H9 (cell line): ENCODE measurements at regions not wholly inside any gene's neighbourhood (a gene's known extent, or its start where the extent isn't known, plus 50 kb on each side); places are given as distances from the start of the nearest gene placed in this dataset.

Experiments
- DNase-seq: peaks from one replicate; pipeline ENCODE4 v3.0.0-alpha.2; 2017
- H2AFZ ChIP-seq: one replicate; pipeline ENCODE4 v1.6.1; 2013; ENCODE audit warnings: mild to moderate bottlenecking, low read length, control low read depth, moderate library complexity
- H2AK5ac ChIP-seq: 2 replicates; pipeline ENCODE4 v1.6.1; 2013; ENCODE audit warnings: low read length, control low read depth, mixed read lengths; ENCODE audit not compliant: insufficient read length
- H2BK120ac ChIP-seq: one replicate; pipeline ENCODE4 v1.6.1; 2013; ENCODE audit warnings: low read depth, mild to moderate bottlenecking, low read length, control low read depth, inconsistent platforms; ENCODE audit not compliant: poor library complexity, severe bottlenecking
- H2BK12ac ChIP-seq: 2 replicates; pipeline ENCODE4 v1.6.1; 2013; ENCODE audit warnings: low read length, control low read depth, mixed read lengths, low read depth; ENCODE audit not compliant: insufficient read length
- H2BK15ac ChIP-seq: 2 replicates; pipeline ENCODE4 v1.6.1; 2013; ENCODE audit warnings: low read depth, low read length, control low read depth
- H2BK20ac ChIP-seq: one replicate; pipeline ENCODE4 v1.6.1; 2013; ENCODE audit warnings: low read depth, mild to moderate bottlenecking, low read length, control low read depth, inconsistent platforms; ENCODE audit not compliant: poor library complexity, severe bottlenecking
- H2BK5ac ChIP-seq: 2 replicates; pipeline ENCODE4 v1.6.1; 2013; ENCODE audit warnings: low read length, control low read depth, mixed read lengths; ENCODE audit not compliant: insufficient read length
- H3K14ac ChIP-seq: 2 replicates; pipeline ENCODE4 v1.6.1; 2013; ENCODE audit warnings: low read length, control low read depth; ENCODE audit not compliant: insufficient read depth
- H3K18ac ChIP-seq: 2 replicates; pipeline ENCODE4 v1.6.1; 2013; ENCODE audit warnings: low read depth, mild to moderate bottlenecking, mixed read lengths, low read length, control low read depth; ENCODE audit not compliant: insufficient read length
- H3K23ac ChIP-seq: 2 replicates; pipeline ENCODE4 v1.6.1; 2013; ENCODE audit warnings: low read length, control low read depth, mixed read lengths, low read depth; ENCODE audit not compliant: insufficient read length
- H3K23me2 ChIP-seq: 2 replicates; pipeline ENCODE4 v1.6.1; 2013; ENCODE audit warnings: low read depth, mild to moderate bottlenecking, mixed read lengths, low read length, control low read depth; ENCODE audit not compliant: insufficient read length, poor library complexity, severe bottlenecking
- H3K27ac ChIP-seq: 2 replicates; pipeline ENCODE4 v1.5.1; 2013; ENCODE audit warnings: low read length, control low read depth, mixed read lengths, low read depth; ENCODE audit not compliant: insufficient read length
- H3K27me3 ChIP-seq: 2 replicates; pipeline ENCODE4 v1.6.1; 2013; ENCODE audit warnings: low read length, control low read depth, inconsistent platforms; ENCODE audit not compliant: insufficient read depth
- H3K4ac ChIP-seq: 2 replicates; pipeline ENCODE4 v1.6.1; 2013; ENCODE audit warnings: low read depth, mild to moderate bottlenecking, control low read depth, inconsistent platforms, low read length, moderate library complexity
- H3K4me1 ChIP-seq: 2 replicates; pipeline ENCODE4 v1.6.1; 2013; ENCODE audit warnings: low read length, control low read depth, inconsistent platforms; ENCODE audit not compliant: insufficient read depth
- H3K4me2 ChIP-seq: 2 replicates; pipeline ENCODE4 v1.6.1; 2013; ENCODE audit warnings: low read length, control low read depth, mixed read lengths; ENCODE audit not compliant: insufficient read length, insufficient read depth
- H3K56ac ChIP-seq: 2 replicates; pipeline ENCODE4 v1.6.1; 2013; ENCODE audit warnings: low read depth, mild to moderate bottlenecking, mixed read lengths, low read length, control low read depth; ENCODE audit not compliant: insufficient read length
- H3K79me1 ChIP-seq: 2 replicates; pipeline ENCODE4 v1.6.1; 2013; ENCODE audit warnings: low read depth, mild to moderate bottlenecking, moderate library complexity, low read length, control low read depth, inconsistent platforms; ENCODE audit not compliant: insufficient read depth, poor library complexity, severe bottlenecking
- H3K79me2 ChIP-seq: 2 replicates; pipeline ENCODE4 v1.6.1; 2013; ENCODE audit warnings: low read length, control low read depth, inconsistent platforms; ENCODE audit not compliant: insufficient read depth
- H3K9ac ChIP-seq: 2 replicates; pipeline ENCODE4 v1.6.1; 2013; ENCODE audit warnings: low read length, control low read depth, mixed read lengths; ENCODE audit not compliant: insufficient read length; ENCODE audit errors: extremely low read depth
- H3K9me3 ChIP-seq: one replicate; pipeline ENCODE4 v1.6.1; 2013; ENCODE audit warnings: low read depth, low read length, inconsistent platforms; ENCODE audit not compliant: control insufficient read depth
- H3T11ph ChIP-seq: one replicate; pipeline ENCODE4 v1.6.1; 2013; ENCODE audit warnings: mild to moderate bottlenecking, low read length, control low read depth, inconsistent platforms
- H4K20me1 ChIP-seq: one replicate; pipeline ENCODE4 v1.6.1; 2013; ENCODE audit not compliant: control insufficient read depth, insufficient read length, insufficient read depth
- H4K5ac ChIP-seq: 2 replicates; pipeline ENCODE4 v1.6.1; 2013; ENCODE audit warnings: low read depth, mild to moderate bottlenecking, mixed read lengths, low read length, control low read depth; ENCODE audit not compliant: insufficient read length
- H4K8ac ChIP-seq: replicated peaks from 2 replicates; pipeline ENCODE4 v1.6.1; 2013; ENCODE audit warnings: low read length, control low read depth, mixed read lengths, low read depth; ENCODE audit not compliant: insufficient read length
- H4K91ac ChIP-seq: 2 replicates; pipeline ENCODE4 v1.6.1; 2013; ENCODE audit warnings: low read depth, mild to moderate bottlenecking, moderate library complexity, mixed read lengths, low read length, control low read depth; ENCODE audit not compliant: insufficient read length
- H3K27ac Mint-ChIP-seq, 3 experiments: 2 replicates in 2 of 3; 3 replicates in 1 of 3; pipeline ENCODE4 v1.8.0; 2020 to 2021; ENCODE audit warnings: mixed read lengths in 3 of 3, mild to moderate bottlenecking in 1 of 3, moderate library complexity in 1 of 3
- H3K27me3 Mint-ChIP-seq: 2 replicates; pipeline ENCODE4 v1.8.0; 2021; ENCODE audit warnings: low read depth, mild to moderate bottlenecking, moderate library complexity, mixed read lengths
- H3K36me3 Mint-ChIP-seq, 3 experiments: 2 replicates in 2 of 3; 3 replicates in 1 of 3; pipeline ENCODE4 v1.8.0; 2020 to 2021; ENCODE audit warnings: low read depth in 3 of 3, mixed read lengths in 3 of 3; ENCODE audit not compliant: insufficient read depth in 1 of 3
- H3K4me1 Mint-ChIP-seq, 2 experiments: 2 replicates each; pipeline ENCODE4 v1.8.0; 2020; ENCODE audit warnings: mixed read lengths in 2 of 2
- H3K4me3 Mint-ChIP-seq, 2 experiments: 2 replicates in 1 of 2; 3 replicates in 1 of 2; pipeline ENCODE4 v1.8.0; 2020 to 2021; ENCODE audit warnings: mild to moderate bottlenecking in 2 of 2, mixed read lengths in 2 of 2, moderate library complexity in 1 of 2
- H3K9me3 Mint-ChIP-seq, 2 experiments: 2 replicates in 1 of 2; 3 replicates in 1 of 2; pipeline ENCODE4 v1.8.0; 2020; ENCODE audit warnings: mild to moderate bottlenecking in 2 of 2, mixed read lengths in 2 of 2, moderate library complexity in 1 of 2
- whole genome bisulfite sequencing: extraction: QIAGEN DNeasy Blood & Tissue Kit; methylation state at CpG from one replicate; pipeline ENCODE4 v1.1.7; 2013; ENCODE audit warnings: missing lambda C conversion rate, low lambda C conversion rate, mixed read lengths; ENCODE audit not compliant: insufficient read length; ENCODE audit errors: extremely low coverage; 5-methylcytosine and 5-hydroxymethylcytosine counted together
- TF ChIP-seq, protein P1 (sequence below): fragments of 200-600 bp; sonication (generic); conservative IDR thresholded peaks from 3 replicates; pipeline ENCODE4 v1.8.0; 2021; ENCODE audit warnings: antibody characterized with exemption, mild to moderate bottlenecking

DNA sequence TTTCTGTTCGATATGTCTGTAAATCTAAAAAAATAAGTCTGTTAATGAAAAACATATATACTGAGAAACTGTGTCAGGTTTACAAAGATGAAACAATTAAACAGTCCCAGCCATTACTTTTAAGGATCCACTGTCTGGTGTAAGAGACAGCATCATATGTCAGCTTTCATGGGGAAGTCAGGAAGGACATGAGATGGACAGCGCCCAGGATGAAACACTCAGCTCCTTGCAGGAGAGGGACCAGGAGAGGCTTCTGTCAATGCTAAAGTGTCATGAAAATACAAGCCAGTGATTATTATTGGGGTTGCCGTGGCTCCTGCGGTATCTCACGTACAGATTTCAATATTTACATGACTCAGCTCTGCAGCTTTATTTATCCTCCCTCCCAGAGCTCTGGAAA lies 1524.6 kb downstream of the TBC1D22A start:
- Mint-ChIP-seq H3K4me1 (peaks cover 10 to 12% of the 10 kb centered on the region in 2 experiments), H3K4me3 (no peak overlapping the region), H3K27me3 (peaks cover 3% of the 10 kb centered on the region; the same call in 1 of the 2 replicates), H3K36me3 (0 out of 7 replicates have a peak, but pooled peaks cover 0 to 10% (median 0%) of the 10 kb centered on the region in 3 experiments), H3K27ac (no peak overlapping the region), H3K9me3 (peaks cover 4 to 5% of the 10 kb centered on the region in 2 experiments; a peak in 3 of 5 replicates)
- no peak overlapping the region for H3K27ac ChIP-seq
- H3K18ac ChIP-seq: no peak overlapping the region
- no peak overlapping the region for H3K23ac ChIP-seq
- H3K4ac ChIP-seq: no peak overlapping the region
- no peak overlapping the region for H3K4me2 ChIP-seq
- H4K20me1 ChIP-seq: no peaks in the 10 kb centered on the region
- no CpG with 5 or more reads among the region's 5 CpGs for WGBS
- H3K79me2 ChIP-seq: no peaks in the 10 kb centered on the region
- TF ChIP-seq, protein P1, sequence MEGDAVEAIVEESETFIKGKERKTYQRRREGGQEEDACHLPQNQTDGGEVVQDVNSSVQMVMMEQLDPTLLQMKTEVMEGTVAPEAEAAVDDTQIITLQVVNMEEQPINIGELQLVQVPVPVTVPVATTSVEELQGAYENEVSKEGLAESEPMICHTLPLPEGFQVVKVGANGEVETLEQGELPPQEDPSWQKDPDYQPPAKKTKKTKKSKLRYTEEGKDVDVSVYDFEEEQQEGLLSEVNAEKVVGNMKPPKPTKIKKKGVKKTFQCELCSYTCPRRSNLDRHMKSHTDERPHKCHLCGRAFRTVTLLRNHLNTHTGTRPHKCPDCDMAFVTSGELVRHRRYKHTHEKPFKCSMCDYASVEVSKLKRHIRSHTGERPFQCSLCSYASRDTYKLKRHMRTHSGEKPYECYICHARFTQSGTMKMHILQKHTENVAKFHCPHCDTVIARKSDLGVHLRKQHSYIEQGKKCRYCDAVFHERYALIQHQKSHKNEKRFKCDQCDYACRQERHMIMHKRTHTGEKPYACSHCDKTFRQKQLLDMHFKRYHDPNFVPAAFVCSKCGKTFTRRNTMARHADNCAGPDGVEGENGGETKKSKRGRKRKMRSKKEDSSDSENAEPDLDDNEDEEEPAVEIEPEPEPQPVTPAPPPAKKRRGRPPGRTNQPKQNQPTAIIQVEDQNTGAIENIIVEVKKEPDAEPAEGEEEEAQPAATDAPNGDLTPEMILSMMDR: no peak
- H2BK15ac ChIP-seq: no peak overlapping the region
- no peak overlapping the region for H3T11ph ChIP-seq
- H3K79me1 ChIP-seq: no peaks in the 10 kb centered on the region
- H4K91ac ChIP-seq: no peak overlapping the region
- no peak overlapping the region for H3K56ac ChIP-seq
- no peak overlapping the region for H2BK20ac ChIP-seq
- no peaks in the 10 kb centered on the region for H3K4me1 ChIP-seq
- H2BK5ac ChIP-seq: no peak overlapping the region
- H2AFZ ChIP-seq: no peak overlapping the region
- no peak for DNase-seq
- no peak overlapping the region for H2AK5ac ChIP-seq
- H3K23me2 ChIP-seq: no peaks in the 10 kb centered on the region
- H2BK12ac ChIP-seq: no peak overlapping the region
- H3K9ac ChIP-seq: no peak overlapping the region
- H2BK120ac ChIP-seq: no peak overlapping the region
- H4K5ac ChIP-seq: no peak overlapping the region
- no peaks in the 10 kb centered on the region for H3K9me3 ChIP-seq
- H3K27me3 ChIP-seq: no peaks in the 10 kb centered on the region
- no peak overlapping the region for H3K14ac ChIP-seq
- no peak overlapping the region for H4K8ac ChIP-seq
